GM21825 (cell line): ENCODE measurements at regions not wholly inside any gene's neighbourhood (a gene's known extent, or its start where the extent isn't known, plus 50 kb on each side); places are given as distances from the start of the nearest gene placed in this dataset.
"Not testable (repeated sequence)": the region's sequence is repeated elsewhere in the genome, so short reads cannot be mapped to it uniquely, and the experiment has no call there.

Source experiments
- ATAC-seq: cut with Tn5 transposase; IDR thresholded peaks from one replicate; pipeline ENCODE4 v1.9.1; 2021; ENCODE audit warnings: mild to moderate bottlenecking, moderate library complexity; ENCODE audit not compliant: unreplicated experiment

DNA sequence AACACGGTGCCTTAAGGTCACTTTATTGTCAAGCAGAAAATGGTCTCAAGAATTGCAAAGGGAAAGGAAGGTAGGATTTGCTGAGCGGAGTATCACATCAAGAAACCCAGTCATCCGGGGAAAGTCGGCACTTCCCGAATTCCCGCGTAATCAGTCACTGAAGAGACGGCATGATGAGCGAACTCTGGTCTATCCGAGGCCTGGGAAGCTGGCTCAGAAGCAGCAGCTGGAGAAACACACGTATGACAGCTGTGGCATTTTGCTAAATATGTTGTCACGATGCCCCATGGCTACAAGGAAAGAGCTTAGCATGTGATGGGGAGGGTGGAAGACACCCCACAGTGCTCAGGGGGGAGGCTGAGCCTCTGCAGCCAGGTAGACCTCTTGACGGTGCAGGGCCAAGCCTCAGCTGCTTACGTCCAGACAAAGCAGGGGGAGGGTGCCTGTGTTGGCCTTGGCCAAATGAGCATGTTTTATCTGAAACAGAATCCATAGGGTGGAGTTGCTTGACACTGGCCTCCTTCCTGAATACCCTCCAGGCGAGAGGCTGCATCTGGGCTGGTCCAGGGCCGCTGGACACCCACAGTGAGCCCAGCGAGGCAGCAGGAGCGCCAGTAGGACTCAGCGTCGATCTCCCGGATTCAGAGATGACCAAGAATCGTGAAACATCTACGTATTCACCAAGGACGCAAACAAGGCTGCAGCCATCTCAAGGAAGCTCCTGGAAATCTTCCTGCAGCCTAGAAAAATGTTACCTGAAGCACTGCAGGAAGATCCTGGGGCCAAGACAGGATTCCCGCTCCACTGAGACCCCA lies 118.8 kb upstream of the AFDN start:
- ATAC-seq, result no peak

- no peak for ATAC-seq
Observed at GRCh38 chr6:167708501-167709094, 118.1 kb upstream of the AFDN start.

GRCh38 chr6:167709196-167709595 lies 117.5 kb upstream of the AFDN start:
- ATAC-seq, result no peak

DNA sequence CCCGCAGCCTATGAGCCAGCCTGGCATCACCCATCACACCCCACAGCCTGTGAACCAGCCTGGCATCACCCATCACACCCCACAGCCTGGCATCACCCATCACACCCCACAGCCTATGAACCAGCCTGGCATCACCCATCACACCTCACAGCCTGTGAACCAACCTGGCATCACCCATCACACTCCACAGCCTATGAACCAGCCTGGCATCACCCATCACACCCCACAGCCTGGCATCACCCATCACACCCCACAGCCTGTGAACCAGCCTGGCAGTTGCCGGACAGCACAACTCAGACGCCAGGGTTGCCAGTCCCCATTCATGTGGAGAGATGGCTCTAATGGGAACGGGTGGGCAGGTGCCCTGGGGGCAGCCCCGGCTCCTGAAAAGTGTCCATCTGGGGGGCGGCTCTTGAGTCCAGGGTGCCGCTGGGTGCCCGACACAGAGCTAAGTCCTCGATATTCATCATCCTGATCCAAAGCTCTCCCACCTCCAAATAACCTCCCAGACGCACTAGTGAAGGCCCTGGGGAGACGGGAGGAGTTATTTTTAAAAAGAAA lies 116.9 kb upstream of the AFDN start:
- not testable (repeated sequence) for ATAC-seq

DNA sequence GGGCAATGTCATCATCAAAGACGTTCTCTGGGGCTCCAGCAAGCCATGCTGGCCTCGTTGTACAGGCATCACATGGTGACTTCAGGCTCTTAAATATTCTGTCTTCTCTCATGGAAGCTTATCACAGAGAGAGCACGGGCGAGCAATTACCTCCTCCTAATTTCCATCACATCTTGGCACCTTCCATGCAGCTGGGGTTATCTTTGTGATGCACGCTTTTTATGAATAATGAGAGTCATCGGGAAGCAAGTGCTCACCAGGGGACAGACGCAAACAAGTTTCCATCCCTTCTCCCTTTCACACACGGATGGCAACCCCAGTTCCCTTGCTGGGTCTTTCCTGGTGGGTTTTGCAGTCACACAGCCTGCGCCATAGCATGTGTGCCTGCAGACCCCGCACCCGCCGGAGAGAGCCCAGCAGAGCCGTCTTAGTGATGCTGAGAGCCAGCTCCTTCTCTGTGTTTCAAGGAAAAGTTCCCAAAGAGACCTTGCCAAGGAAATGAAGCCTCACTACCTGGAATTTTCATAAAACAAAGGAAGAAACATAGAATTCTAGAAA lies 116.3 kb upstream of the AFDN start:
- ATAC-seq, result no peak

DNA sequence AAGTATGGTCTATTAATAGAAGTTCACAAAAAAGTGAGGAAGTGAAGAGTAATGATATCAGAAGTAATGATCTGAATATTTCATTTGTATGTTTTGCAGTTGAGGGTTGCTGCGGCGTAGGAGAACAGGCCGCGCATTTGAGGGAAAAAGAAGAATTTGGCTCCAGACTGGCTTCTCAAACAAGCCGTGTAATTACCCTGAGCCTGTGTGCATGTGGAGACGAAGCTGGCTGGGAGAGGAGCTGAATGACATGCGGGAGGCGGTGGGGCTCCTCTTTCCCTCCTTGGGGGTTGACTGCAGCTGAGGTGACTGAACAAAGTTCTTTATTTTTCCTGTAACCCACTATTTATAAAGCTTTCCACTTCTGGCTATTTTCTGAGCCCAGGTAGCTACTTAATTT lies 115.5 kb upstream of the AFDN start:
- no peak for ATAC-seq

DNA sequence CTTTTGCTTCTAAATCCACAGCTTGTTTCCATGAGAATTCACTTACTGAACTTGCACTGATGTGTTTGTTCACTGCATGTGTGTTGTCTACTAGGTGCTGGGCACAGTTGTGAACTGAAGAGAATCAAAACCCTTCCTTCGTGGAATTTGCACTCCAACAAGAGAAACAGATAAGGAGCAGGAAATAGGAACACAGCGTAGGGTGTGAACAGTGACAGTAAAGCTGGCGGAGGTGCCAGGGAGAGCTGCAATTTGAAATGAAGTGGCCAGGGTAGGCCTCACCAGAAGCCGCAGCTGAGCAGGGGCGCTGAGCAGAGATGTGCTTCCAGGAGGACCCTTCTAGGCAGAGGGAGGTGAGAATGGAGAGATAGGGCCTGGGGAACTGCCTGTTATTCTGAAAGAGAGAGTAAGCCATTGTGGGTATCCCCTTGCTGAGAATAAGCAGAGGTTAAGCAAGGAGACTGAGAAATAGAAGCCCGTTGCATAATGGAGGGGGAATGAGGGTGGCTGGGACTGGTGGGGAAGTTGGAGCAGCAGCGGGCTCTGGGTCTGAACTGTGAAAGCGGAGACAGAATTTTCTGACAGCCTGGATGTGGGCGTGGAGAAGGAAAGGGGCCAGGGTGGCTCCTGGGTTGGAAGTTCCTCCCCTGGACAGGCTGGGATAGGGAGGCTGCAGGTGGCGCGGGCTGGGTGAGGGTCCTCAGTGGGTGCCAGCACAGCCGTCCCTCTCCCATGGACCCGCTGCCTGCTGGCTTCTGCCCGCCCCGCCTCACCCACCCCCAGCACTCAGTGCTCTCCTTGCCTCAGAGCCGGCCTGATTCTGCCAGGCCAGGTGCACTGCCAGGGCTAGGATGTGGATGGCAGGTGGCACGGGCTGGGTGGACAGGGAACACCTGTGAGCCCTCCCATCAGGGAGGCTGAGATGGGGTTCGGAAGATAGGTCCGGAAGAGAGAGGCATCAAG lies 114.7 kb upstream of the AFDN start:
- no peak for ATAC-seq

DNA sequence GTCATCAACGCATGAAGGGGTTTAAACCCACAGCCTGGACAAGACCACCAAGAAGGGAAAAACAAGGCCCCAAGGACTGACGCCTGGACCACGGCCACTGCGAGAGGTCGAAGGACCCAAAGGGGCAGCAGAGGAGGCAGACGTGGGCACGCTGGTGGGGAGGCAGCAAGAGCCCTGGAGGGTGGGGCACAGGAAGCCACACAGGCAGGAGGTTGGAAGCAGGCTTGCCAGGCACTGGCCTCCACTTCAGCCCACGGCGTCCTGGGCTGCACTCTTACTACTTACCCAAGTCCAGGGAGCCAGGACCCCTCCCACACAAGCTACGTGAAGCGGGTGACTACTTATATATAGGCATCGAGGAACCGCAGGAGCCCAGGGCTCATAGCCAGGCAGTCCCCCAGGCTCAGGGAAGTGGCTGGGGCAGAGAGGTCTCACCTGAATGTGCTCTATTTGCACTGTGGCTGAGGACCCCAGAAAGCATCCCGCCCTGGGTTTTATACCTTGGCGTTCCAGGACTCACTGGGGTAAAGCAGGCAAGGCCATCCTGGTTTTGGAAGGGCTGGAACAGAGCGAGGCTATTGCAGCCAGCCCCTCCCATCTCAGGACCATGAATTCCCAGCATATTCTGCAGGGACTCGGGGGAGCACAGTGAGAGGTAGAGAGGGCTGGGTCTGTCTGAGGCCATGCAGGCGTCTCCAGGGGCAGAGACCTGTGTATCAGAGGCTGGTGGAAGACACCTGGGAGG lies 113.8 kb upstream of the AFDN start:
- no peak for ATAC-seq

- no peak for ATAC-seq
Observed at GRCh38 chr6:167714152-167714551, 112.6 kb upstream of the AFDN start.

DNA sequence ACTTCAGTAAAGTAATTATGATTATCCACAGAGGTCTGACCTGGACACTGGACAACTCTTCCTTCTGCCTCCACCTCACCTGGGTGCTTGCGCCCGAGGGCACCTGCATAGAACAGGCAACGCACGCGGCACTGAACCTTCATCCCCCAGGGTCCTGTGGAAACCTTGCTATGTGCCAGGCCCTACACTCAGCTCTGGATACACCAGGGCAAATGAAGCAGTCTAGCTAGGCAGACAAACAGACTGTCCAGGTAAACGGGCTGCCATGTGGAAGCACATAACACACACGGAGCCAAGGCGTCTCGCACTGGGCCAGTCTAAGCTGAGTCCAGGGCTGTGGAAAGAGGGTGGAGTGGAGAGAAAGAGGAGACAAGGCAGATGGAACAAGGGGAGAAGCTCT lies 109.3 kb upstream of the AFDN start:
- ATAC-seq, result no peak

GRCh38 chr6:167717867-167718266 lies 108.8 kb upstream of the AFDN start:
- no peak for ATAC-seq

DNA sequence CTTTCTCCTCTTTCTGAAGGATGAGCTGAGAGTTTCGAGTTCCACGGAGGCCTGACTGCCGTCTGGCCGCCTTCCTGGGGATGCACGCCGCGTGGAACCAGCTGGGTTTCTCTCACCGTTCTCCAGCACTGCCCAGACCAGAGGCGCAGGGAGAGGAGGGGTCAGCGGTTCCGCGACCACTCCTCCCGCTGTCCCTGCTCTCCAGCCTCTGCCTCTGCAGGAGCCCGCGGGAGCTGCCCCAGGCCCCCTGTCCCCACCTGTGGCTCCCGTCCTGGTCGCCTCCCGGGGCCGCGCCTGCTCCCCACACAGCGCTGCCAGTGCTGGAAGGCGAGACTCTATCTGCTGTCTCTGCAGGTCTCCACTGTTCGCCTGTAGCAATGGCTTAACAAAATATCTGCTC lies 106.8 kb upstream of the AFDN start:
- ATAC-seq, result no peak

- no peak for ATAC-seq
Observed at GRCh38 chr6:167720456-167721285, 106.0 kb upstream of the AFDN start.

DNA sequence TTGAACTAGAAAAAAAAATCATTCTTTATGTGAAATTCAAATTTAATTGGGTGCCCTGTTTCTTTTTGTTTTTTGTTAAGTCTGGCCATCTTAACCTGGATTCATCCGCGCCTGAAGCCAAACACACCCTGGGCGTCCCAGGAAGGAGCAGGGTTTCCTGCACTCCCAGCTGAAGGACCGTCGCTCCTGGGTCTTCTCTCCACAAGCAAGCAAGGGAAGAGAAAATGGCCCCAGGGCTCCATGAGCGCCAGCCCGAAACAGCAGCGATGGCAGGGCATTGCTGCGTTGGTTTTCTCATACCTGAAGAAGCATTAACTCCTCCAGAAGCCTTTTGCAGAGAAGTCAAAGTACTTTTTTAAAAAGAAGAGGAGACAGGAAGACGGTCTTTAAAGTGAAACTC lies 105.4 kb upstream of the AFDN start:
- no peak for ATAC-seq

DNA sequence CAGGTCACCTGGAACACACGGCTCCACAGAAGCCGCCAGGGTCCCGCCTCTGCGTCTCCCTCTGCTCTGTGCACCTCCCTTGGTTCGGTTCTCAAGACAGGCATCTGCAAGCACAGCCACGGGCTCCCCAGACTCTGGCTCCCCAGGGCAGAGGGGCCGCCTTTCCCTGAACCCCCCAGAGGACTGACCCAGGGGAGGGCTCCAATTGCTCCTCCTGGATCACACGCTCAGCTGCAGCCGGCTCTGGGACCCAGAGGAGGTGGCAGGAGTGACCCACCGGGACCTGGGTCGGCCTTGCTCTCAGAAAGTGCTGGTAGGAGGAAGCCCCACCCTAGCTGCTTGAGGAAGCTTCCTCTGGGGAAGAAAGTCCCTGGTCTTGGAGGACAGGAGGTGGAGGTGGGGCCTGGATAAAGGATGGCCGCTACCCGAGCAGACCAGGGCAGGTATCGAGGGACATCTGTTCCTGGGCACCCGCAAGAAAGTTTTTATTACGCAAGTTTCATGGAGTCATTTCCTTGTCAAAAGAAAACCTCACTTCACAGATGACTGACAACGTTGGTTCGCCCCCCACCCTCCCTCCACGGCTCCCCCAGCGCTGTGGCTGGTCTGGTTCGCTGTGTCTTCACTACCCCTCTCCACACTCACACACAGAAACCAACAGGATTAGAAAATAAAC lies 103.9 kb upstream of the AFDN start:
- ATAC-seq, result no peak

DNA sequence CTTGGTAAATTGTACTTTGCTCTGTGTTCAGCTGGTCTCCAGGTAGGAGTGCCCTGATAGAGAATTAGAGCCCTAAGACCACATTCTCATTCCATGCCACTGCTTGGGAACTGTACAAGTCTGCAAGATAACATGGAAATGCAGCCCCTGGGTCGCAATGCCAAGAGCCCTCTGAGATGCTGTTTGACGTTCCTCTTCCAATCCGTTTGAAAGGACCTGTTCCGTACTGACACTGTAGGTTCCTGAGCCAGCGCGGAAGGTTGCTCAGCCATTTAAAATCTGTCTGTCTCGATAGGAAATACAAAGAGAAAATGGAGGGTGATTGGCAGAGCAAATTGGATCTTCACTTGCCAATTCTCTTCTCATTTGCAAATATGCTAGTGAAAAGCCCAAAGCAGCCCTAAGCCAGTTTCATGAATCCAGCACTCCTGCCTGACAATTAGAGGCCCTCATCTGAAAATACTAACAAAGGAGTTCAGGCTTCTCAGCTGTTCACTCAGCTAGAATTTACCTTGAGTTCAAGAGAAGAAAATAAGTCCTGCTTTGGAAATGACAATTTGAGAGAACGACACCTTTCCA lies 100.6 kb upstream of the AFDN start:
- no peak for ATAC-seq

DNA sequence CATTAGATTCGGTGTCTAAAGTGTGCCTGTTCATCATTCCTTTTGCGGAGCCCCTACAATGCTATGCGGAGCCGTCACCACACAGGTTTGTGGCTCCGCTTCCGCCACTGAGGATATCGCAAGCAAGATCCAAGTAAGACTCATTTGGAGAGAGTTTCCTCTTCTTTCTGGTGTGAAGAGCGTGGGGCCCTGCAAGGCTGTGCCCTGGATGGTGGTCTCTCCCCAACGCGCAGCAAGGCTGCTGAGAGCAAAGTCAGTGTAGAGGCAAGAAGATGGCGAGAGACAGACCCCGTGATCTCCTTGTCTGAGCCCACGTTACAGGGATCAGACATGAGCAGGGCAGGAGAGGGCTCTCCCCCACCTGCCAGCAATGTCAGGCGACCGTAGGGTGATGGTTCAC lies 96.3 kb upstream of the AFDN start:
- no peak for ATAC-seq

DNA sequence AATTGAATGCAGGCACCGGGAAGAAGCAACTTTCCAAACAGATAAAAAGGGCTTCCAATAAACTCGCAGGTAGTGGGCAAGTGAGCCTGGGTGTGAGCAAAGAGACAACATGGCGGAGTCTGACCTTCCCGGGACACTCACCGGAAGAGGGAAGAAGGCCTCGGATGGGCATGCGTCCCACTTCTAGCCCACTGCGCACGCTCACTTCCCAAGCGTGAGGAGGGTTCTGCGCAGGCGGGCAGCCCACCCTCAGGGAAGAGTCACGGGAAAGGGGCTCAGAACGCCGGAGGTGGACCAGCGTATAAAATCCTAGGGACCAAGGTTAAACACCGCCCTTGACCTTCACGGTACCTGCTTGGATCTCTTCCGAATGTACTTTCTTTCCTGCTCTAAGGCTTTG lies 95.5 kb upstream of the AFDN start:
- no peak for ATAC-seq
